ENCODE measurements at regions not wholly inside any gene's neighbourhood (a gene's known extent, or its start where the extent isn't known, plus 50 kb on each side); places are given as distances from the start of the nearest gene placed in this dataset.

DNA sequence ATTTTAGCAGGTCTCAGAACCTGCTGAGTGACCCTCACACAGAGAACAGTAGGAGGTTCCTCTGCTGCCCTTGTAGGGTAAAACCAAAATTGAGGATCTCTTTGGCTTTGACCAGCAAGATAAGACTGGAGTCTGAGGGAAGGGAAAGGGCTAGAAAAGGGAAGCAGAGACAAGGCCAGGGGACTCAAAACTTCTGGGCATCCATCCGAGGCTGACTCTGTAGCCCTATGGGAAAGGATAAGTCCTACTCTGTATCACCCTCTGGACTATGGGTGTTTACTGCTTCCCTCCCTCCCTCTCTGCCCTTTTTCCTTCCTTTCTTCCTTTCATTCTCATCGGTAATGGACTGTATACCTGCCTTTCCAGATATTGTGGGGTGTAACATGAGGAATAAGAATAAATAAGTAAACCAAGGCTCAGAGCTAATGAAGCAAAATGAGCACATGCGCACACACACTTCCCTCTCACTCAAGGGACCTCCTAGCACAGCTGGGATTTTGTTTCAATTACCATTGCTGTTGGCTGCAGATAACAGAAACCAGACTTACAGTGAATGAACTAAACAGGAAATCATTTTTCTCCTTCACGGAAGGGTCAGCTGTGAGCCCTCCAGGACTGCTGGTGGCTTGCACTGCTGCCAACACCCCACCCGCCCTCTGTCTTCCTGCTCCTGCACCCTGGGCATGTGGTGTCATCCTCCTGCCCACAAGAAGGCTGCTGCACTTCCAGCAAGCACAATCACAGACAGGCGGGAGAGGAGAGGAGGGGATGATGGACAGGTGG is 404.4 kb upstream of the CCDC196 start:
- H3K27ac ChIP-seq = no peak overlapping the region
- H3K4me3 ChIP-seq = no peak overlapping the region

DNA sequence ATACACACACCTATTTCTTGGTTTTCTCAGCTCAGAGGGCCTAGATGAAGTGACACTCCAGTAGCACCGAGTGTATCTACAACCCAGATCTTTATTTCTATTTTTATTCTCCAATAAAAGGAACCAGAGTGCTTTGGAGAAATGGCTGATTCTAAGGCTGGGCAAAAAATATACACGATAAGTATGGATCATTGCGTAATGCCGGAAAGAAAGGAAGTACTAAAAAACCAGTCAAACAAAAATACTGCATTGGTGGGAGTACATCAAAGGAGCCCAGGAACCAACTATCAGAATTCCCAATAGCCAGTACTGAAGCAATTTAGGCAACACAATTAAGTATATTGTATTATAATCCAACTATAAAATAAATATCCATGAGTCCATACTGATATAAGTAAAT is 400.9 kb upstream of the CCDC196 start:
- no peak overlapping the region for H3K27ac ChIP-seq

DNA sequence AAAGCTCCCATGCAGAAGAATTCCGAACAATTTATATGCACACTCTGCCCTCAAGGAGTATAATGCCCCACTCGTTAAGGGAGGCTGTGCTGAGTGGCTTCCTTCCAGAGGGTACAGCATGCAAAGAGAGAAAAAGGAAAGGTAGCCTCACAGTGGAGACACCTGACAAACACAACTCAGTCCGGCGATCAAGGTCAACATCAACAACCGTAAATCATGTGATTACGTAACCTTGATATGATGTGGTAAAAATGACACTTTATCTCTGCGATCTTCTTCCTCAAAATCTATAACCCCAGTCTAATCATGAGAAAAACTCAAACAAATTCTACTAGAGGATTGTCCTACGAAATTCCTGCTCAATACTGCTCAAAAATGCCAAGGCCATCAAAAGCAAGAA is 400.5 kb upstream of the CCDC196 start:
- H3K27ac ChIP-seq = no peak overlapping the region
- H3K4me3 ChIP-seq = no peak overlapping the region

More for the DNA sequence above, 400.9 kb upstream of the CCDC196 start:
- H3K4me3 ChIP-seq = no peak overlapping the region

DNA sequence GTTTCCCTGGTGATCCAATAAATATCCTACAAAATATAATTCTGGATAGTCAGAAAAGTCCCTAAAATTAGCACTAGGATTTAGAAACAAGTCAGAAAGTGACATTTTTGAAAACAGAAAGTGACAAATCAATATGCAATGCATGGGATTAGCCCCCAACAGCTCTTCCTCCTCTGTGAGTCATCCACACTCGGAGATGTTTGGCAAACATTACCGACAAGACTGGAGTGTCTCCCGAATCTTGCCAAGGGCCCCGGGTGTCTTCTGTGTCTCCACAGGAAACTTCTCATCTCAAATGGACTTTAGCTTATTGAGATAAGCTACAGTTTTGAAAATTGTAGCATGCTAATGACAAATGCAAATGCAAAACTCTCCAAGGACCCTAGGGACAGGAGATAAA is 398.9 kb upstream of the CCDC196 start:
- Histone ChIP-seq H3K27ac (no peak overlapping the region), H3K4me3 (no peak overlapping the region)

DNA sequence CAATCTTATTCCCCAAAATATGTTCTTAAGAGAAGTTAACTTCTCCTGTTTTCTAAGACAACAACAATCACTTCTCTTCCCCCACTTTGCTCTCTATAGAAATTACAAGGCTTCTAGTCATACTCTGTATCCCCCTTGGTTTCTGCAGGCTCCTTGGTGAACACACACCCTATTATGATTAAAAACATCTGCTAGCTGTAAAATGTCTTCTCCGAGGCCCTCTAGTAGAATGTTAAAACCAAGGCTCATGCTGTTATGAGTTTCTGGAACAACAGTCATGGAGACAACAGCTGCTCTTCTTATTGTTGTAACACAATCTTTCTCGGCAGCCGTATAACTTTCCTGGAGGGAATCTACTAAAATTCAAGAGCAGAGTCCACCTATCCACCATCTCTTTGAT is 397.5 kb upstream of the CCDC196 start:
- Histone ChIP-seq H3K27ac (no peak overlapping the region), H3K4me3 (no peak overlapping the region)

DNA sequence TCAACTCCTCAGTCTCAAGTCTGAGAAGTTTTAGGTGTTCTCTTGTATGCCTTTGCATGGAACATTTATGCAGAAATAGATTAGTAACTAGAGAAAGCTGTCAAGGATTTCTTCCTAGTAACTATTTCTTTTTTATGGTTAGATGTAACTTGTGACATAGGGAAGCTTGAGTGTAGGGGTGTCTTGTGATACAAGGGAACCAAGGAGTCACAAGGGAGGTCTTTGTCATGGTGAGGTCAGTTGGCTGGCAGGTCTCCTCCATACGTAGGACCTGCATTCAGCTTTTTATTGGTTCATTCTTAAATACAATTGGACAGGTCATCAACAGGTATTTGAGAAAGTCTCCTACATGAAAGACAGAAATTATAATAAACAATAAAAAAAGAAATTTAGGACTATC is 394.0 kb upstream of the CCDC196 start:
- H3K4me3 ChIP-seq = no peak overlapping the region
- H3K27ac ChIP-seq = no peak overlapping the region

DNA sequence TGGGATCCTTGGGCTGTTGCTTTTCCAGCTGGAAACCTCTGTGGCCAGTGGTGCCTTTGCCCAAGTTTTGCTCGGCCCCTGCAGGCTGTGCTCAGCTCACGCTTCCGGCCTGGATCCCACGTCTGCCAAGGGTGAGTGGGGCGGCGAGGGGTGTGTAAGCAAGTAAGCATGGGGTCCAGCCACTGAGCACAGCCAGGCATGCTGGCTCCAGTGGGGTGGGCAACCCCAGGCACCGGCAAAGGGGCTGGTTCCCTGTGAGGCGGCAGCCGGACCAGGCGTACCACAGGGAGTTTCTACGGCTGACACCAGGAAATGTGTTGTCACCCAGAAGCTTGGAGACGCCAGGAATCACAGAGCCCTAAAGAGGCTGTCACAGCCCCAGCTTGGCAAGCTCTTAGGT is 393.4 kb upstream of the CCDC196 start:
- Histone ChIP-seq H3K4me3 (no peak overlapping the region), H3K27ac (no peak overlapping the region)

DNA sequence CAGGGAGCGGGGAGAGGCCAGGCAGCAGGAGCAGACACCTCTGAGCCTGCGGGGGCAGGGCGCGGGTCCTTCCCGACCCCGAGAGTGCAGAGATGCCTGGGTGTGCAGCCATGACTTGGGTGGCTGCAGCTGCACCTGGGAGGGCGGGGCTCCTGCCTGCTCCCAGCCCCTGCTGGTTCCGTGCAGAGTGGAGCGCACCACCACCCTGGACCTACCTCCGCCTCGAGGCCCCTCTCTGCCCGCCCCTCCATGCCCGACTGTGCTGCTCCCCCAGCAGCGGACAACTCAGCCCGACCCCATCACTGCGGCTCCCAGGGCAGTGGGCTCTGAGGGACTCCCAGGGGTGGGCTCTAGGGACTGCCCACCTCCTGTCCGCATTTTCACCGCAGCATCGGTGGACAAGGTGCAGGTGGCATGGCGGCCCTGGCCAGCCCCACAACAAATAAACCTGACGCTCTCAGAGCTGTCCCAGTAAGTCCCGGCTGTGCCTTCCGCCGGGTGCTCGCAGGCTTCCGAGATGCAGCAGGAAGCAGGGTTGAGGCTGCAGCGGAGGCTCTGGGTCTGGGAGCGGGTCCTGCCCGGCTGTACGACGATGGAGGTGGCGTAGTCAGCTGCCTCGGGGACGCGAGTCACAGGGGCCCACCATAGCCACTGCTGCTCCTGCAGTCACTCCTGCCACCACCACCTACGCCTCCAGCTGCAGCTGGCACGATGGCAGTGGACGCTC is 392.0 kb upstream of the CCDC196 start:
- Histone ChIP-seq H3K27ac (no peak overlapping the region), H3K4me3 (no peak overlapping the region)

DNA sequence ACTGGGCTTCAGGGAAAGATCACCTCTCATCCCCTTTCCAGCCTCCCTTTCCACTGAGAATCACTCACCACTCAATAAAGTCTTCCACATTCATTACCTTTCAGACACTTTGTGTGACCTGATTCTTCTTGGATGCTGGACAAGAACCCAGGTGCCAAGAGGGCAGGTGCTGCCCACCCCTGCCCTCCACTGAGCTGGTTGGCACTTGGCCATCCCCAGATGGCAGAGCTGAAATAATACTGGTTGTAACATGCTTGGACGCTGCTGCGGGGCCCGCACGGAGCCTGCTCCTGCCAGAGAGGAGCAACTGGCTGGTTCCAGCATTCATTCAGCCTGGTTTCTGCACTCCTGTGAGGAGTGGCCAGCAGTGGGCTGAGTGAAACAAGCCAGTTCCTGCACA is 386.7 kb upstream of the CCDC196 start:
- Histone ChIP-seq H3K4me3 (no peak overlapping the region), H3K27ac (no peak overlapping the region)

DNA sequence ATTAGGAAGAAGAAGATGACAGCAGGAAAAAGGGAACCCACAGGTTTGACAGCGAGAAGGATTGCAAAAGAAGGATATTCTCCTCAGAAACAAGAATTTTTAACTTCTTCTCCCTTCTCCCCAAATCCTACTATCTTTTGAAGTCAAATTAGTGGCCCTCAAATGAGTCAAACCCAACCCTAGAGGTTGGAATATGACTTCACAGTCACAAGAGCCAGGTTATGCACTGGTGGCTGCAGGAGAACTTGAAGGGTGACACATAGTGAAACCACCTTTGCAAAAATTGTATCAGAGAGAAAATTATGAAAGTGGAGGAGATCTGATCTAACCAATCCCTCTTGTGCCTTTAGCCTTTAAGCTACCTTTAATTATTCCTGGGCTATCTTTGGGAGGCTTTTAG is 386.2 kb upstream of the CCDC196 start:
- no peak overlapping the region for H3K4me3 ChIP-seq
- no peak overlapping the region for H3K27ac ChIP-seq

DNA sequence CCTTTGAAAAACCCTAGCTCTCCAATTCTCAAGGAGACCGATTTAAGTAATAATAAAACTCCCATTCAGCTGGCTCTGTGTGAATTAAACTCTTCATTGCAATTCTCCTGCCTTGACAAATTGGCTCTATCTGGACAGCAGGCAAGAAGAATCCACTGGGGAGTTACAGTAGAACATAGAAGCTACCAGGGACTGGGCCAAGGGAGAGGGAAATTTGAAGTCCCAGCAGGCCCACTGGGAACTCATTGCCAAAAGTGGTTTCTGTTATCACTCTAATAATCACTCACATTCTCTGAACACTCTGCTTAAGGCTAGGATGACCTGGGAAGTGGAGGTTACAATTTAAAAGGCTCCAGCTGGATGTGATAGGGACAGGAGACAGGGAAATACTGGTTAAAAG is 384.5 kb upstream of the CCDC196 start:
- no peak overlapping the region for H3K4me3 ChIP-seq
- H3K27ac ChIP-seq = no peak overlapping the region

DNA sequence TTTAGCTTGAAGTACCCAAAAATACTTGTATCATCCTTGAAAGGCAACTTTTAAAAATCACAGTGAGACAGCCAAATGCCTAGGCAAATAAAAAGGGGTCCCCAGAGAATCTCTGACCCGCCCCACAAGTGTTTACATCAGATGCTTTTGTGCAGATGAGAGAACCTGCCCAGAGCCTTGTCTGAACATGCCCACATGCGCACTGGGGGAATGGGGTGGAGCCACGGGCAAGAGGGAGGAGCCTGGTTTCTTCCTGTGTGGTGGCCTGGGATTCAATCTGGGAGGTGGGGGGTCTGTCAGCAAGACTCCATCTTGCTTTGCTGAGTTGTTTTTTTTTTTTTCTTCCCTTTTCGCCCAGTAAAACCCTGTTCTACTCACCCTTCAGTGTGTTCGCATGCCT is 381.7 kb upstream of the CCDC196 start:
- Histone ChIP-seq H3K27ac (no peak overlapping the region), H3K4me3 (no peak overlapping the region)

DNA sequence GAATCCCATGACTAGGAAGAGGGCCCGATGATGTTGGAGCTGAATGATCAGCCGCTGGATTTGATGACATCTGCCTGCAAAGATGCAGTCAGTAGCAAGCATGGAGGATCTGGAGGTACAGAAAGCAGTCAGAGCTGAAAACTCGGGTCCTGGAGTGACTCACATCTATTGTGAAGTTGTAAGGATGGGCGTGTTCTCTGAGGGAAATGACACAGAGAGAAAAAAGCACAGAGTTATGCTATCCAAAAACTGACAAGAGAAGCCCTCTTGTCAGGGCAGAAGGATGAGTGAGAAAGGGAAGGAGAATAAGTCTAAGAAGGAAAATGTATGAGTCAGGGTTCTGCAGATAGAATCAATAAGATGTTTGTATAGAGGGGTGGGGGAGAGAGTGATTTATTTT is 380.4 kb upstream of the CCDC196 start:
- Histone ChIP-seq H3K4me3 (no peak overlapping the region), H3K27ac (no peak overlapping the region)

DNA sequence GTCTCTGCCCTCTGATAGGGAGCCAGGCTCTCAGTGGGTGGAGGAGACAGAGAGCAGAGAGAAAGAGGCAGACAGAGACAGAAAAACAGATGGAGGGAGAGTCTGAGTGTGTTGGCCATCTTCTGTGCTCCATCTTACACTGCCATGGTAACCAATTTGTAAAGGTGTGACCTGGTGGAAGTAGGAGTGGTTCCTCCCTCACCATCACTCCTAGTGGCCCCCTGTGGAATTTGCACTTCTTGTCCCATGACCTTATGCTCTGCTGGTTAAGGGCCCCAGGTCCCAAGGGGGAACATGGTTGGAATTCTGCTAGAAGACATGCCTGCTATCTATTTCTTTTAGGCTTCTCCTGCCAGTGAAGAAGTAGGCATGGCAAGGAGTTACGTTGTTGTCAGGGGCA is 376.7 kb upstream of the CCDC196 start:
- H3K4me3 ChIP-seq = no peak overlapping the region
- H3K27ac ChIP-seq = no peak overlapping the region

DNA sequence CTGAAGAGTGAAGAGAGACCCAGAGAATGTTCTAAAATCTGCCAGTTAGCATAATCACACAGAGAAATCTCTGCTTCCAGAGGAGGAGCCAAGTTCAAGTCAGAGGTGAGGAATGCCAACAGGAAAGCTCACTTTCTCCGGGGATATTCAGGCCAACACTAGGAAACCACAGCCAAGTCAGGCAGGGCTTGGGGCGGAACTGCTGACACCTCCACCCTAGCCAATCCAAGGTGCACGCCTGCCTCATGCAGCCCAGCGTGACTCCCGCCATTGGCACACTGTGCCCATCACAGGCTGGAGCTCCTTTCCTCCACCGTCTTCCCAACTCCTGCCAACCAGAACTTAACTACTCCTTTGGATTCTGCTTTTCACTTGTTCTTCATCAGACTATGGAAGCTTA is 374.3 kb upstream of the CCDC196 start:
- no peak overlapping the region for H3K27ac ChIP-seq
- no peak overlapping the region for H3K4me3 ChIP-seq

DNA sequence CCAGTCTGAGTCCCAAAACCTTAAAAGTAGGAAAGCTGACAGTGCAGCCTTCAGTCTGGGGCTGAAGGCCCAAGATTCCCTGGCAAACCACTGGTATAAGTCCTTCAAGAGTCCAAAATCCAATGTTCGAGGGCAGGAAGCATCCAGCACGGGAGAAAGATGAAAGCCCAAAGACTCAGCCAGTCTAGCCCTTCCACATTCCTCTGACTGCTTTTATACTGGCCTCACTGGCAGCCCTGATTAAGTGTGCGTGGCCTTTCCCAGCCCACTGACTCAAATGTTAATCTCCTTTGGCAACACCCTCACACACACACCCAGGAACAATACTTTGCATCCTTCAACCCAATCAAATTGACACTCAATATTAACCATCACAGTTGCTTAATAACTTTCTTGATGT is 372.1 kb upstream of the CCDC196 start:
- H3K27ac ChIP-seq = no peak overlapping the region
- no peak overlapping the region for H3K4me3 ChIP-seq

DNA sequence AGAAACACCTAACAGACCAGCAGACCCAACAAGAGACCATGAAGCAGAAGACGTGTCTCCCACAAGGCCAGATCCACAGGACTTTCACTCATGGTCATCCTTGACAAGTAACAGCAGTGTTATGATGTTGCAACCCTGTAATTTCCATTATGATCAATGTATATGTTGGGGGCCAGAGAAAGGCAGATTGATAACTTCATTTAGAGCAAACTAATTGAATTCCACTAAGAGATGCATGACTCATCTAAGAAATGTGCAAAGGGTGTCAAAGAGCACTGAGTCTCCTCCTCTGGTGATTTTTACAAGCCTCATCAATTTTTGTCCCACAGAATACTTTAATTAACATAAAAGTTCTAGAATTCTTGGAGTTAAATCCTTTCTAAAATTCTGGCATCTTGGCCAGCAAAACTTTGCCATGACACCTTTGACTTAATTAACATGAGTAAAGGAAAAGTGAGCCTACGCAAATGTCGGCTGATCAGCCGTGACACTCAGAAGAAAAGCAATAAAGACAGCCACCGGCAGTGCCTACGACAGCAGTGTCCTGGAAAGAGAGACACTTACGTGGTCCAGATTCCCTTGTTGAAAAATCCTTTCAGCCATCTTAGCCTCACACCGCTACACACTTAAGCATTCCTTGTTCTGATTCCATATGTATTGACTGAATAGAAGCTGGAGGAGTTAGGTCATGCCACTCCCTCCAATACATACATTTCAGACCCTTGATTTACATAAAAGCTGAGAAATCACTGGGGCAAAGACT is 370.2 kb upstream of the CCDC196 start:
- H3K4me3 ChIP-seq = no peak overlapping the region
- no peak overlapping the region for H3K27ac ChIP-seq

DNA sequence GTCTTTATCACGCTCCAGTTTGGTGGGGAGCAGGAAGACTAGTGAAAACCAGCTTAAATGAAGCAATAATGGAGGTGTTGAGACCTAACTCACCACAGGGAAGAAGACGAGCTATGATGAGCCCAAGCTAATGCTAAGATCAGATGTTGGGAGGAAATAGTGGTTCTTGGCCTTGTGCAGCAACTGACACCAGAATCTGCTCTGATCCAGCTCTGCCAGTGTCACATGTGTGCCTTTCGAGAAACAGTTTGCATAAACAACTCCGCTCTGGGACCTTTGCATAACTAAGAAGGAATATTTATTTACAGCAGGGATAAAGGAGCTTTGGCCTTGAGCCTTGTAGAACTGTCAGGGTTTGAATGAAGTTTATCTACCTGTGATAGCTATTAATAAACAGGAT is 369.4 kb upstream of the CCDC196 start:
- Histone ChIP-seq H3K4me3 (no peak overlapping the region), H3K27ac (no peak overlapping the region)

DNA sequence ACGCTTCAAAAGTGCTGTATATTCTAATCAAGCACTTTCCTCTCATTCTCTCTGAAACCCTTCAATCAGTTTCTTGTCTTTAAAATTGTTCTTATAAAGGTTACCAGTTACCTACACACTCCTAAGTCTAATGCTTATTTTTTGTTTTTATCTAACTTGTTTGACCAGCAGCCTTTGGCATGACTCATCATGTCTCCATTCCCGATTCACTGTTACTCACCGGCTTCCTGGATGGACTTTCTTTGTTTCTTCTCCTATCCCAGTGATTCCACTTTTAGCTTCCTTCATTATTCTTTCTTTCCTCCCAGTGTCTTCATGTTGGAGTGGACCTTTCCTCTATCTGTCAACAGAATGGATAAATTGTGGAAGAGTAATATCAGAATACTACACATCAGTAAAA is 368.6 kb upstream of the CCDC196 start:
- Histone ChIP-seq H3K4me3 (no peak overlapping the region), H3K27ac (no peak overlapping the region)

DNA sequence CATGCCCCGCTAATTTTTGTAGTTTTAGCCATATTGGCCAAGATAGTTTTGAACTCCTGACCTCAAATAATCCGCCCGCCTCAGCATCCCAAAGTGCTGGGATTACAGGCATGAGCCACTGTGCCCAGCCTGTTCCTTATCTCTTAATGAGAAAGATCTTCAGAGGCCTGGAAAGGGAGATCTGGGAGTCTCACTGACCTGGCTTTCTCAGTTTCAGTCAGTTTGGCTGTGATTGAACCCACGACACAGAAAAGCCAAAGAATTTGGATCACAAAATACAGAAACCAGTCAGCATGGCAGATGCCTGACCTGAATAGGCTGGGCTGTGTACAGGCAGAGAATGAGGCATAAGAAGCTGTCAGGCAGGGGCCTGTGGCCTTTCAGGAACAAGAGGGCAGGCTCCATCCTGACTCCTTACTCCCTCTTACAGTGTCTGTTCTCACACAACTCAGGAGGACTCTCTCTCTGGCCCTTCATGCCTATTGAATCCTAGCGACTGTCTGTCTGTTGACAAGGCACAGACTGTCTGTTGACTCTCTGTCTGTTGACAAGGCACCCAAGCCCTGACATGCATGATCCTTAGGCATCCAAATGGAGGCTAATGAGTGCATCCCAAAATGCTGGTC is 366.5 kb upstream of the CCDC196 start:
- Histone ChIP-seq H3K4me3 (no peak overlapping the region), H3K27ac (no peak overlapping the region)

DNA sequence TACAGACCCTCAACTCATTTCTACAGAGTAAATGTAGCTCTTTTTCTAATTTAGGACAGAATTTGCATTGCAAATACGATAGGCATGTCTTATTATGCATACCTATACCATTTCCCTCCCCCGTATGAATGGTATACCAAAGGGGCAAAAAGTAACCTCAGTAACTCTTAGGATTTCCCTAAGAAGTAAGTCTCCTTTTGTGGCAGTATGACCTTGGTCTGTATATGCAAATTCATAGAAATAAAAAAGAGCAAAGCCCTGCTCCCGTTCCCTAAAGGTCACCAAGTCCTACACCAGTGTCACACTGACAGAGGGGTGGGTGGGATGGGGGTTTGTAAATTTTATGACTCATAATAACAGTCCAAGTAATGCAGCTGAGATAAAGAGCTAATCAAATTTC is 365.8 kb upstream of the CCDC196 start:
- Histone ChIP-seq H3K4me3 (no peak overlapping the region), H3K27ac (no peak overlapping the region)
